ENCODE measurements at regions not wholly inside any gene's neighbourhood (a gene's known extent, or its start where the extent isn't known, plus 50 kb on each side); places are given as distances from the start of the nearest gene placed in this dataset.
A peak's percentile ranks its signal among the peaks of the same experiment; 100 is the strongest.
"Not testable (repeated sequence)": the region's sequence is repeated elsewhere in the genome, so short reads cannot be mapped to it uniquely, and the experiment has no call there.

DNA sequence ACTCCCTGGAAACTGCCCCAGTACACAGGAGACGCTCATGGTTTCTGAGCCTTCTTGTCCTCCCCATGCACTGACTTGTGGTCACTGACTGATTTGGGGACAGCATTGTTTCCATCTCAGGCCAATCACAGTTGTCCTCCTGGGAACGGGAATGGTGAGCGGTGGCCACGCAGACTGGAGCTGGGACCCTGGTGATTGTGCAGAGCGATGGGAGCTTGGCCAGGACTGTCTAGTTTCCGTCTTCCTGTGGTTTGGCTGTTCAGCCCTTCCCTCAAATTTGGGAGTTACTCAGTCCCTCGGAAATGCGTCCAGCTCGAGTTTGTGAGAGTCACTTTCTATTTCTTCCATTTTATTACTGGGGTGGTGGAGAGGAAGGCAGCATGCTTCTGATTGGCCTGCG lies 250.9 kb downstream of the ACTR3B start:
- DNase-seq (ENCODE audit: low spot score): no peak

GRCh38 chr7:153012203-153012602 lies 252.7 kb downstream of the ACTR3B start:
- no peak for DNase-seq (ENCODE audit: low spot score)

DNA sequence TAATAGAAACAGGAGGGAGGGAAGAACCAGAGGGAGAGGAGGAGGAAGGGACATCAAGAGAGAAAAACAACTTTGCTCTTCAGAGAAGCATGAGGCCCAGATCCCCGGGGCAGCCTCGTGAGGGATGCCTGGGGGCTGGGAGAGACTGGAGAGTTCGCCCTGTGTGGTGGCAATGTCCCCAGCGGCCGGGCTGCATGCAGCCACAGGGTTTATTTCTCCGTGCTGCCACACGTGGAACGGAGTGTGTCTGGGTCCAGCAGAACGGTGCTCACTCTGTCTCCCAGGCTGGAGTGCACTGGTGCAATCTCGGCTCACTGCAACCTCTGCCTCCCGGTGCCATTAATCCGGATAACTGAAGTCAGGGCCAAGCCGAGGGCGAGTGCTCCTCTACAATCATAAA lies 257.7 kb downstream of the ACTR3B start:
- no peak for DNase-seq (ENCODE audit: low spot score)

DNA sequence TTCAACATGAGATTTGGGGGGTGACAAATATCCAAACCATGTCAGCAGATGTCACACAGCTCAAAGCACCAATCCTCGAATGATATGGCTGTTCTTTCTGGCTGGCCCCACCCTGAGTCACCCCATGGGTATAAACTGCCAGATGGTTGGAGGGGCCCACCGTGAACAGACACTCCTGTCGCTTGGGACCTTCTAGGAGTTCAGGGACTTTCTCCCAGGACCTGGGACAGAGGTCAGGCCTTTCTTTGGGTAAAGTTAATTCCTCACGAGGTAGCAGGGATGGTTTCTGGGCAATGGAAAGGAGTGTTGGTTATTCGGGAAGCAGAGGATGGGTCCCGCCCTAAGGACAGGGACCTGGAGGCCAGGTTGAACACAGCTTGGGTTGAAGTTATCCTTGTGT lies 262.0 kb downstream of the ACTR3B start:
- no peak for DNase-seq (ENCODE audit: low spot score)

GRCh38 chr7:153022475-153023193 lies 263.1 kb downstream of the ACTR3B start:
- DNase-seq (ENCODE audit: low spot score): no peak

GRCh38 chr7:153023194-153023592 lies 263.6 kb downstream of the ACTR3B start:
- no peak for DNase-seq (ENCODE audit: low spot score)

GRCh38 chr7:153027210-153027609 lies 267.7 kb downstream of the ACTR3B start:
- no peak for DNase-seq (ENCODE audit: low spot score)

DNA sequence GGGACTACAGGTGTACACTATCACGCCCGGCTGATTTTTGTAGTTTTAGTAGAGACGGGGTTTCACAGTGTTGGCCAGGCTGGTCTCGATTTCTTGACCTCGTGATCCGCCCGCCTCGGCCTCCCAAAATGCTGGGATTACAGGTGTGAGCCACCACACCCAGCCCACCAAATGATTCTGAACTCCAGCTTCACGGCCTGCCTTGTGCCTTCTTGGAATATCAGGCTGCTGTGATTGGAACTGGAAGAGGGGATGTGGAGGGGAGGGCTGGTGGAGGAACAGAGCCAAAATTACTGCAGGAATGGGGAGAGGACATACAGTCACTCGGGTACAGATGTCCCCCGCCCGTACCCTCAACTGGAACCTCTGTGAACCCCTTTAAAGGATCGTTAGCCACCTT lies 268.4 kb downstream of the ACTR3B start:
- DNase-seq (ENCODE audit: low spot score): no peak

DNA sequence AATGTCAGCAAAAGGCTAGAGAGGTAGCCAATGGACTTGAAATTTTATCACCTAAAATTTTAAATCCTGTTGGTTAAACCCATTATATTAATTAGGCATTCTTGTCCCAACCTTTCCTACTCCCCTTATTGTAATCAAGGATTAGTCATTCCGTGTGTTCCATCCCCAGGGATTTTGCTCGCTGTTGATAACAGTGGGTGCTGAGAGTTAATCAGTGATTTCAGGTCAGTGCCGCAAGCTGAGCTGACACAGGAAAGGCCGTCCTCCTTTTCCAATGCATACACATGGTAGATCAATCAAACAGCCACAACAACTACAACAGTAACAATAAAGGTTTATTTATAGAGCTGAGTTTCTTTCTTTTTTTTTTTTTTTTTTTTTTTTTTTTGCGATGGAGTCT lies 271.4 kb downstream of the ACTR3B start:
- no peak for DNase-seq (ENCODE audit: low spot score)

DNA sequence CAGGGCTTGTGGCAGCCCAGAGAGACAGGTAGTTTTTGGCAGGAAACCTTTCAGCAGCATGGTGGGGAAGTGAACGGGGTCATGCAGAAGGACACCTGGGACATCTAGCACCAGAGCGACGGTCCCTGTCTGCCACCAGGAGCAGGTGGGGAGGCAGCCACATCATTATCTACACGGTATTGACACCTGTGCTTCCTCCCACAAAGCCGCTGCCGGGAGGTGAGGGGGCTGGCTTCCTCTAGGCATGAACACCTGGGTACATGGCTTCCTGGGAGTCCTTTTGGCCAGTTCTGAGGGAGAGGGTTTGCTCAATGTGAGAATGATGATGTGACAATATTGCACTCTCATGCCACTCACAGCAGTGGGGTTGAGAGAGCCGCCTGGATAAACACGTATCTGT lies 275.2 kb downstream of the ACTR3B start:
- no peak for DNase-seq (ENCODE audit: low spot score)

GRCh38 chr7:153036396-153037063 lies 277.0 kb downstream of the ACTR3B start:
- DNase-seq (ENCODE audit: low spot score): no peak

GRCh38 chr7:153043440-153043839 lies 283.9 kb downstream of the ACTR3B start:
- DNase-seq (ENCODE audit: low spot score): no peak

GRCh38 chr7:153044981-153045380 lies 285.4 kb downstream of the ACTR3B start:
- DNase-seq (ENCODE audit: low spot score): no peak

DNA sequence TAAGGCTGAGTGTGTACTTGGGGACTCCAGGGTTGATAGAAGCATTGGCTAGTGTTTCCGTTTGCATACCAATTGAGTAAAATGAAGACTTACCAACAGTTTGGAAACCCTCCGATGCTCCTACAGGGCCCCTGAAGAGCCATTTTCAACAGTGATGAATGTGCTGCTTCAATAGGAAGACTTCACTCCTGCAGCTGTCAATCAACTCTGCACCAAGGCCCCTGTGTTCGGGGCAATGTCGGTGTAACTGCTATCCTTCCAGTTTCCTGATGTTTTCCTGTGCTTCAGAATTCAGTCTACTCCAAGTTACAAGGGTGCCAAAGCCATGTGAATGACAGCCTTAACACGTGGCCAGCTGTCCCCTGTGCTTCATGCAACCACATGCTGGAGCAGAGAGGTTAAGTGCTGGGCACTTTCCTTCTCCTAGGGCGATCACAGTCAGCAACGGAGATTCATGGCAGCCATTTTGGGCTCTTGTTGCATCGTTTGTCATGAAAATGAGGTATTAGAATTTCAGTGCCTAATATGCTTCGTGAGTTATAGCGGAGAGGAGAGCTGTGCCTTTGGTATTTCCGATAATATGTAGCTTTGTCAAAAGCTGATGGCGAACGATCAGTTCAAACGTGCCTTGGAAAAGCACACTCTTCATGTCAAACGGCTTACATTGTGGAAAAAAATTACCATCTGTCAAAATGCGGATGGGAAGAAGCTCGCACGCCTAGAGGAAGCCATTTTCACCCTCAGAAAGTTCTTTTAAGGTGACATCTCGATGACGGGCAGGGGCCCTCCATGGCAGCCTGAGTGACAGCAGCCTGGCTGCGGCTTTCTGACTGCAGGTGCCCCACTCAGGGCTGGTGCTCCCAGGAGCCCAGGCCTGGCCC lies 287.8 kb downstream of the ACTR3B start:
- DNase-seq (ENCODE audit: low spot score): no peak

GRCh38 chr7:153052206-153052605 lies 292.7 kb downstream of the ACTR3B start:
- DNase-seq (ENCODE audit: low spot score): no peak

- DNase-seq (ENCODE audit: low spot score): peak; percentile 37
These were observed 302.5 kb downstream of the ACTR3B start for GRCh38 chr7:153061910-153062528.

DNA sequence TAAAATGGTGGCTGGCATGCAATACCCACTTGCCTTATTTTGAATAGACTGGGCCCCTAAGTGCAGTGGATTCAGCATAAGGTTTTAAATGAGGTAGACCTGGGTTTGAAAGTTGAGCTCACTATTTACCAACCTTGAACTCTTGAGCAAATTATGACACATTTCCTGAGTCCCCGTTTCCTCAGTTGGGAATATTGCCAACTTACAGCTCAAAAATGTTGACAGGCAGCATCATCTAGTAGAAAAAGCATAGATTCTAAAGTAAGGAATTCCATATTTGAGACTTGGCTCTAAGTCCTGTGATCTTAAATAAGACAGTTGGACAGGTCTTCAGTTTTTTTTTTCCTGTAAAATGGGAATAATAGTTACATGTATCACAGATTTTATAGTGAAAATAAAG lies 305.5 kb downstream of the ACTR3B start:
- DNase-seq (ENCODE audit: low spot score): no peak

DNA sequence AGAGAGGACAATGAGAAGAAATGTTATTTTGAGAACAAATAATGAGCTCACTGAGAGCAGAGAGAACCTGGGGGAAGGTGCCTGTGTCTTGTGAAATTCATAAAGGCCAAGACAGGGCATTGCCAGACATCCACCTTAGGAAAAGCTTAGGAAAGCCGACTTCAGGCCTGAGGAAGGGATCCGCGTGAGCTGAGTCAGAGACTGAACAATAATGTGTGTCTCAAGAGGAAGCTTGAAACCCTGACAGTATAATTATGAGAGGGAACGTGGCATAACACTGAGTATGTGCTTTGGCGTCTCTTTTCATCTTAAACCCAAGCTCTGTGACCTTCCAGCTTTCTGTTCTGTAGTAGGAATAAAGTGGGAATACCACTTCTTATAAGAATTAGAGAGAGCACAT lies 307.2 kb downstream of the ACTR3B start:
- DNase-seq (ENCODE audit: low spot score): no peak

DNA sequence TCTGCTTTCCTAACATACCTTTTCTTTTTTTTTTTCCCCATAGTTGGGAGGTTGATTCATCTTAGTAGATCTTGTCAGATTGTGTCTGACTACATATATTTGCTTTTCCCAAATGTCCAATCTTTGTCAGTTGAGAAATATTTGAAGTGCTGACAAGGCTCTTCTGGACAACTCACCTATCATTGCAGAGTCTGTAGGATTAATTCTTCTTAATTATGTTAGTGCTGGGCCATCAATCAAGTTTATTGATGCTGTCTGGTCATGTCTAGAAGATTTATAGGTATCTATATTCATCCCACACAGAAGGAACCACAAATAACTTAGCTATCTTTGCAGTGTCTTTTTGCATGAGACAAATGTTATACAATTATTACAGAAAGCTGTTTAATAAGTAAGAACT lies 310.6 kb downstream of the ACTR3B start:
- DNase-seq (ENCODE audit: low spot score): no peak

DNA sequence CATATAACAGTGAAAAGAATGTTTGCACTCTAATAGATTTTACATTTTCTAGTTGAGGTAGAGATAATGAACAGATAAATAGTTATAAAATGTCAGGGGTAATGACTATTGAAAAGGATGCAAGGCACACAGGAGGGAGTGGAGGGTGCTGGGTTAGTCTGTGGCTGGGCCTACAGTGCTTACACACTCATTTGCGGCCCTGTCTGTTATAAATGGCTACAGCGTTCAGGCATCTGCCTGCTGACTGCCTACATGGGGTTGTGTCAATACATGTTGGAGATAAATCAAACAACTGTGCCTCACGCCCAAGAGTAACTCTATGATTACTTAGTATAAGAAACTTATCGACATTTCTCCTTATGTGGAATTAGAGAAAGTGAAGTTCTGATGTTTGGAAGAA lies 313.3 kb downstream of the ACTR3B start:
- DNase-seq (ENCODE audit: low spot score): no peak

GRCh38 chr7:153076289-153076688 lies 316.7 kb downstream of the ACTR3B start:
- not testable (repeated sequence) for DNase-seq (ENCODE audit: low spot score)

DNA sequence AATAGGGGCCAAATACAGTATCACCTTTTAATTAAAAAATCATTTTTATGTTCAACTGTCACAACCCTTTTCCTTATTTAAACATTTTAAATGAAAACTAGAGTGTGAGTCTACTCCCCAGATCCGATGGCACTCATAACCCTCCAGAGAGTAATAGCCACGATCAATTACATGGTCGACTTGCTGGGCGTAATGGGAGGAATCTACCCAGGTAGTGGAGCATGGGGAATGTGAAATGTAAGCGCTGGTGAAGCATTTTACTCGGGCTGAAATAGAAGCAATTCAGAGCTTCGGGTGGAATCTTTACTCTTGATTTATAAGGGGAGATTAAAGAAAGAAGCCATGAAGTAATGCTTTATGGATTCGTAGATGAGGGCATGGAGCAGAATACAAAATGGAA lies 321.9 kb downstream of the ACTR3B start:
- no peak for DNase-seq (ENCODE audit: low spot score)

DNA sequence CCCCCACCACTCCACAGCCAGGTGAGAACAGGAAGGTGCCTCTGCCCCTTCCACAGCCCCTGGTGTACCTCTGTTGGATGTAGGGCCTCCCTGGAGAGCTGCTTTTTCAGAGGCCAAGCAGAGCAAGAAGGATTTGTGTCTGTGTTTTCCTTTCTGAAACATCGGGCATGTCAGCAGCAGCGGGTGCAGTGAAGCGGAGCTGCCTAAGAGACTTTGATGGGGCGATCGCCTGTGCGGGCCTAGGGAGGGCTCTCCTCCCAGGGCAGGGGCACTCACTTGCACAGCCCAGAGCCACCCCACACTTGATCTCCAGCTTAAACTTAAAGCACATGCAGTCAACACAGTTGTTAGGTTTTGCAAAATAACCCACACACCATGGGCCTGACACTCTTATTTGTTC lies 324.7 kb downstream of the ACTR3B start:
- no peak for DNase-seq (ENCODE audit: low spot score)

All from HuH-7 (cell line).